ENCODE measurements at regions not wholly inside any gene's neighbourhood (a gene's known extent, or its start where the extent isn't known, plus 50 kb on each side); places are given as distances from the start of the nearest gene placed in this dataset.
"Not testable (repeated sequence)": the region's sequence is repeated elsewhere in the genome, so short reads cannot be mapped to it uniquely, and the experiment has no call there.

DNA sequence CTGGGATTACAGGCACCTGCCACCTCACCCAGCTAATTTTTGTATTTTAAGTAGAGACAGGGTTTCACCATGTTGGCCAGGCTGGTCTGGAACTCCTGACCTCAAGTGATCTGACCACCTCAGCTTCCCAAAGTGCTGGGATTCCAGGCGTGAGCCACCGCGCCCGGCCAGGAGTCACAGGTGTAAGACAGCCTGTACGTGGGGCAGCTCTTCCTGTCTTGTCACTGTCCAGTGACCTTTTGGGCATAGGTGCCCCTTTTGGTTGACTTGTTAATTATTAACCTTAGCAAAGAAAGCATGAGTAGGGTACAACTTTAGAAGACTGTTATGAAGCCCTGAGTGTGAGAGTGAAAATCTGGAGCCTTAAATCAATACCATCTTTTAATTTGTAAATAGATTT, 703.7 kb upstream of the SOX11 start:
- DNase-seq (ENCODE audit: low spot score), result not testable (repeated sequence)

DNA sequence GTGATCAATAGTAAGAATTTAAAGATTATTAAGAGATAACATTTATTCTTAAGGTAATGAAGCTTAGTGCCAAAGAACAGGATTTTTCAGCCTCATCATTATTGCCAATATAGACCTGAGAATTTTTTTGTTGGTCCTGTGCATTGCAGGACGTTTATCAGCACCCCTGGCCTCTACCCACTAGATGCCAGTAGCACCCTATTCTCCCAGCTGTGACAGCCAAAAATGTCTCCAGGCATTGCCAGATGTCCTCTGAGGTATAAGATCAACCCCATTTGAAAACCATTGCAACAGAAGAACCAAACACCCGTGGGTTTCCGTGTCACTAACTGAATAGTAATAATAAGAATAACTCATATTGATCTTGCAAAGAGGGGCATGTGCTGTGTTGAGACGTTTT, 700.0 kb upstream of the SOX11 start:
- DNase-seq (ENCODE audit: low spot score), result no peak

DNA sequence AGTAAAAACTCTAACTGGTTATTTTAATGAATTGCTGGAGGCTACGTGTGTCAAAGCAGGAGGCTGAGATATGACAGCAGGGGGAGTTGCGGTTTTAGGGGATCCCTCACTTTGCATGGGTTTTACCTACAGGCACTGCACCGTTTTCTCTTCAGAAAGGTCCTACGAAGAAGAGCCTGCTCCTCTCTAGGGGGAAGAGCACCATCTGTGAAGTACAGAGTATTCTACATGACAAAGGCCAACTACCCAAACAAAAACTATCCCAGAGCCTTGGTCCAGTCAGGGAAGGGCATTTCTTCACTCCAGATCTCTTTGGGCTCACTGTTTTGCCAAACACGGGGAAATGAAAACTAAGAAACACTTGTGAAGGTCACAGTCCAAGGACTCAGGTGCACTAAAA, 696.7 kb upstream of the SOX11 start:
- no peak for DNase-seq (ENCODE audit: low spot score)

DNA sequence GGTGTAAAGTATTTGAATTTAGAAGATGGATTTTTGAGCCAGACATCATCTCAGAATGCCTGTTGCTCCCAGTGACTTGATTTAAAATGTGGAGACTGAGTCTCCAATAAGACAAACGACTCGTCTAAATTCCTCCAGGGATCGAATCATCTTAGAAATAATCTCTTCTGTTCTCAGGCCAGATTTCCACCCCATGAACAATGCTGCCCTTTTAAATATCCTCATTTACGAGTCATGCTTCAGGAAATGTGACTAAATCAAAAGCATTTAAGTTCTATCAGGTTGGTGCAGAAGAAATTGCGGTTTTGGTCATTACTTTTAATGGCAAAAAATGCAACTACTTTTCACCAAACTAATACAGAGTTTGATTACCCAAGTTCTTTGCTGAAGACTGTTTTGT, 684.6 kb upstream of the SOX11 start:
- DNase-seq (ENCODE audit: low spot score), result no peak

DNA sequence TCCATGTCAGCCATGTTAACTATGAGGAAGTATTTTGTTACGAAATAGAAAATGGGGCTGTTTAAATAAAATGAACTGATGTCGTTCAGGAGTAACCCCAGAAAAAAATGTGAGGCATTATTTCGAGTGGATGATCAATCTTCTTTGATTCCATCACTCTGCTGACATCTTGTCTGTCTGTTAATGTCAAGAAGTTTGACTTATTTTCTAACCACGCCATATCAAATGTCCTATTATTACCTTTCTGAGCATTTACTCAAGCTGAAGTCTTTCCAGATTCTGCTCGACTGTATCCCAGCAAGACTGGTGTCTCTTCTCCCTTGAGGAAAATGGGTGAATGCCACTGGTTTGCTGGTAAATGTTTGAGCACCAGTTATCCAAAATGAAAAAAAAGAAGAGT, 672.9 kb upstream of the SOX11 start:
- no peak for DNase-seq (ENCODE audit: low spot score)

DNA sequence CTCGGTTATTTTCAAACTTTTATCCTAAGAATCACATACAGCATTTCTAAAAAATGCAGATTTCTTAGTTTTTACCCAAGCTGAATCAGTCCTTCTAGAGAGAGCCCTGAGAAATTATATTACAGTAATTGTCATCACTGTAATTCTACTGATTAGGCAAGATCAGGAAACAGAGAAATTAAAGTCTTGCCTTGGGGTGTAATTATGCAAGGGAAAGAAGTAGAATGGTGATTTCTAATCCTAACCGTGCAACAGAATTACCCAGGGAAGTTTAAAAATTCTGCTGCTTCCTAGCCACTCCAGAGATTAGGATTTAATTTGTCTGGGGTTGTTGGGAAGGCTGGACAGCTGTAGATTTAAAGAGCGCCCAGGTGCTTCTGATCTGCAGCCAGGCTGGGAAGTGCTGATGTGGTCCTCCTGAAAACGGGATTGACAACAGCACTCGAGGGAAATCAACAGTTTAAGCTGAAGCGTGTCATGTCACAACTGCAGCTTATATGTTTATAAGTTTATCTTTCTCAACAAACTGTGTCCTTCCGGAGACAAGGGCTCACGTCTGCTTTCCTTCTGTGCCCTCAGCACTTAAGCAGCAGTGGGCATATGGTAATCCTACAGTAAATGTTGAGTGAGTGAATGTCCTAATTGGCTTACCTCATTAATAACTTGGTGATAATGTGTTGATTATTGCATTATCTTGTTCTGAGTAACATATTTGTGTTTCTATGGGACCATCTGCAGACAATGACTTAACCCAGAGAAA, 671.9 kb upstream of the SOX11 start:
- no peak for DNase-seq (ENCODE audit: low spot score)

DNA sequence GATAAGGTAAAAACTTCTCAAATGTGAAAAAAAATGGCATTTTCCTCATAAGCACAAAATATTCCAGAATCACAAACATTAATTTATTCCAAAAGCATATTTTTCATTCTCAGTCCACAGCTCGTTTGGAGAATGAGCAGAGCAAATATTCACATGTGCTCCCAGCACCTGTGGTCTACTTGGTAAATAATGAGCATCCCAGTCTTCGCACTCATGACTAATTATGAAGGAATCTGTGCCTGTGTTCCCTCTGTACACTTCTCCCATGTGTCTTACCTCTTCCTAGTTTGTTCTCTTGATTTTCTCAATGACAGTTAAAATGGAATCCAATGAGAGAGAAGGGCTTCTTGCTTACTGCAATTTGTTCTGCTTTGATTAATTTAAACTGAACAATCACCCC, 671.0 kb upstream of the SOX11 start:
- DNase-seq (ENCODE audit: low spot score), result no peak

DNA sequence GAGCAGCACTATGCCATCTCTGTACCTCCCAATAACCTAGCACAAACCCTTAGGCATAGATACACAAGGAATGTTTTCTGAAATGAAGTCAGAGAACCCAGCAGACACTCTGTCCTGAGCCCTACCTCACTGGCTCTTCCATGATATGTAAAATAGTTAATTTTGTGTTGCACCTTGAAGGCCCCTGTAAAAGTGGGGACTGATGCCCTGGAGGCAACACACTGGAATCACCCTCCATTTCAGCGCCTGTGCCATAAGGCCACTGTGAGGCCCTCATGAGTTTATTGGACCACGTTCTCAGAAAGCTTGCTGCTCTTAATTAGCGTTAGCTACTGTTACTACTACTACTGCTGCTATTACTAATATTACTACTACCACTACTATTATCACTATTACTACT, 670.1 kb upstream of the SOX11 start:
- DNase-seq (ENCODE audit: low spot score), result no peak

DNA sequence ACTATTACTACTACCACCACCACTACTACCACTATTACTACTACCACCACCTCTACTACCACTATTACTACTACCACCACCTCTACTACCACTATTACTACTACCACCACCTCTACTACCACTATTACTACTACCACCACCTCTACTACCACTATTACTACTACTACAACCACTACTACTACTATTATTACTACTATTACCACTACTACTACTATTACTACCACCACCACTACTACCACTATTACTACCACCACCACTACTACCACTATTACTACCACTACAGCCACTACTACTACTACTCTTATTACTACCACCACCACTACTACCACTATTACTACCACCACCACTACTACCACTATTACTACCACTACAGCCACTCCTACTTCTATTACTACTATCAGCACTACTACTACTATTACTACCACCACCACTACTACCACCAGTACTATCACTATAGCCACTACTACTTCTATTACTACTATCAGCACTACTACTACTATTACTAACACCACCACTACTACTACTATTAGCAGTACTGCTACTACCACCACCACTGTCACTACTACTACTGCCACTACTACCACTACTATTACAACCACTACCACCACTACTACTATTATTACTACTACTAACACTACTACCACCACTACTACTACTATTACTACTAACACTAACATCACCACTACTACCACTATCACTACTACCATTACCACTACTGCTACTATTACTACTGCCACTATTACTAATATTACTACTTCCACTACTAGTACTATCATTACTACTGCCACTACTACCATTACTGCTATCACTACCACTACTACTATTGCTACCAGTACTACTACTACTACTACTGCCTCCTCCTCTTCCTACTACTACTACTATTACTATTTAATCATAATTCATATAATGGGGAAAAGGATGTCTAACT, 669.2 kb upstream of the SOX11 start:
- DNase-seq (ENCODE audit: low spot score), result not testable (repeated sequence)

DNA sequence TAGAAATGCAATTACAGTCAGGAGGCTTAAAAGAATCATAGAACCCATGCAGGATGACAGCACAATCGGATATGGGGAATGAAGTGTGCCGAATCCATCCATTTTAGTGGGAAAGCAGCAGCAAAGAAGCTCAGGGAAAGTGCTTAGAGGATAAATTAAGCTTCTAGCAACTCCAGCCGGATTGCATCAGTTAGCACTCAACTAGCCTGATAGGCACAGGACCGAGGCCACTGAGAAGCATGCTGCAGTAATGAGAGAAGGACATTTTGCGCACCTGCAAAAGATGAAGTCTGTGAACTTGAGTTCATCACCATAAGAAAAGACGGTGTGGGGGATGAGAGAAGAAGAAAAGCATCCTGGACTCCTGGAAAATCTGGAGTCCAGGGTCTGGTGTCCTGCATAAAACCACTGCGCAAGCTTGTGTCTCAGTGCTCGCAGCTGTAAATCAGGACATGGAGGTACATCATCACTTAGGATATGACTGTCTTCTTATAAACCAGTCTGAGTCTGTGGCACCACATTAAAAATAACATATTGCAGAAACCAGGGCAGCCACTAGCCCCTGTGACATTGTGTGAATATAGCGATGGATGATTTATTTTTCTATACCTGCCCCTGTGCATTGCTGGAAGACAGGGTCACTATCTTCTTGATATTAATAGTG, 665.5 kb upstream of the SOX11 start:
- DNase-seq (ENCODE audit: low spot score), result no peak

DNA sequence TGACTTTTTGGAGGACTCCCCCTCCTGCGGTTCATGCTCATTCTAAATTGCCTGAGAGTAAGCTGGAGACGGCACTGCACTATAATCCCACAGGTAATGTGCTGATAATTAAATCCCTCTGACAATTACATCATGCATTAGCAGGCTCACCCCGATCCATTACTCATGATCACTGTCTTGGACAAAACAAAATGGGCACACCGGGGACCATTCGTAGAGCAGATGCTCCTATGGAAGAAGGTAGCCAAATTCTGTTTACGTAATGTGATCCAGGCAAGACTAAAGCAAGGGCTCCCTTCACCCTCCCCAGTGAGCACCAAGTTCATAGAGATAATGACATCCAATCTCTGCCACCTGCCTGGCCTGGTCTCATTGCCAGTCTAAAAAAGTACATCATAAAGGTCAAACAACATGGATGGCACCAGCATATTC, 657.1 kb upstream of the SOX11 start:
- no peak for DNase-seq (ENCODE audit: low spot score)

DNA sequence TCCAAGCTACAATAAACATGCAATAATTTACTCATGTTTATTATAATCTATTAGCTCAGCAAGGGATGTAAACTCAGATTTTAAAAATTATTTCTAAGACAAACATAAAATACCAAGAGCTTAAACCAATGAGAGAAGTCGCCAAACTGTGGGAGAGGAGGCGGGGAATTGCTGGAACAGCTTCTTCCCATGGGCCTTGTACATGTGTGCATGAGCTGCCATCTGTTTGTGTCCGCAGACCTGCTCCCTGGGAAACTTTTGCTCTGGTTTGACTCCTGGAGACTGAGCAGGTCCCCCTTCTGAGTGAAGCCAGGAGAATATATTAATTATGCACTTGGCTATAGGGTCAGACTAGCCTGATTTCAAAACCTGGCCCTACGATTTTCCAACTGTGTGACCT, 655.9 kb upstream of the SOX11 start:
- DNase-seq (ENCODE audit: low spot score), result no peak

DNA sequence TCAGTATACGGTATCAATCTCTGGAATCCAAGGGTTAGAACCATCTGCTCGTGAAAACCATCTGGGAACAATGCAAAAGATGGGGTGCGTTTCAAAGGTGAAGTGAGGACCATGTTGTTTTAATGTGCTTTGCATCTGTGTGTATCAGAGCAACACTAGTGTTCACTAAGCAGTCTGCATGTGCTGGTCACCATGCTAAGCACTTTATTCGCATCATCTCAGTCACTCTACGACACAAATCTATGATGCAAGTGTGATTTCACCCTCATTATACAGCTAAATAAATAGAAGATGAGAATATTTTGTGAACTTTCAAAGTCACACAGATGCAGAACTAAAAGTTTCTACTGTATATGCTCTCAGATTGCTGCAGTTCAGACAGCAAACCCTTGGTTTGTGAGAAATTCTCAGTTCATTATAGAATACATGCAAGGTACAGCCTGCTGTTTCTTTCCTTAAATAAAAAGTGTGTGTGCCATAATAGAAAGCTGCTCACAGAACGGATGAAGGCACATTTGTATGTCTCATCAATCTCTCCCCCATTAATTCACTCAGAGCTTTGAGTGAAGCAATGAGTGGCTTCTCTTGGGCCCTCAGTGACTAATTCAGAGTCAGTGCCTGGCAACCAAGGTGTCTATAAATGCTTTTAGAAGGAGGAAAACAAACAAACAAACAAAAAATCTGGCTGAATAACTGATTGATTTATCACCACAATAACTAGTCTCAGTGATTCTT, 652.8 kb upstream of the SOX11 start:
- DNase-seq (ENCODE audit: low spot score), result no peak

DNA sequence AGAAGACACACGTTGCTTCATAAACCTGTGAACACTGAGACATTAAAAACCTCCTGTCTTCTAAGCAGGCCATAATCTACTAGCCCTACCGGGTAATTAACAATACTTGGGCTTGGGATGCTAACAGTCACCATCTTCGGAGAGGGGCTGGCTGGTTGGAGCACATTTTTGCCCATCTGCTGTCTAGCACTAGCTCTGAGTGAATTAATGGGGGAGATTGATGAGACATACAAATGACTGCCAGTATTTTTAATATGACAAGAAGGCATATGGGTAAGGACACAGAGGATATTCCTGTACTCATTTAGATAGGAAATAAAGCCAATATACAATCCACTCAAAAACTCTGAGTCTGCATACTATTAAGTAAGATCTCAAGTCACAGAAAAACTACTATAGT, 651.6 kb upstream of the SOX11 start:
- DNase-seq (ENCODE audit: low spot score), result no peak

DNA sequence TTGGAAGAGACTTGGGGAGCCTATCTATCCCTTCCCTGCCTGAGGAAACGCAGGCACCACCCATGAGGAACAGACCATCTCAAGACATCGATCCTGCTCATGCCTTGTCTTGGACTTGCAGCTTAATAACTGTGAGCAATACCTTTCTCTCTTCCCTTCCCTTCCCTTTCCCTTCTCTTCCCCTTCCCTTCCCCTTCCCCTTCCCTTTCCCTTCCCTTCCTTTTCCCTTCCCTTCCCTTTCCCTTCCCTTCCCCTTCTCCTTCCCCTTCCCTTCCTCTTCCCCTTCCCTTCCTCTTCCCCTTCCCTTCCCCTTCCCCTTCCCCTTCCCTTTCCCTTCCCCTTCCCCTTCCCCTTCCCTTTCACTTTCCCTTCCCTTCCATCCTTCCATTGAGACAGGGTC, 650.7 kb upstream of the SOX11 start:
- DNase-seq (ENCODE audit: low spot score), result no peak

DNA sequence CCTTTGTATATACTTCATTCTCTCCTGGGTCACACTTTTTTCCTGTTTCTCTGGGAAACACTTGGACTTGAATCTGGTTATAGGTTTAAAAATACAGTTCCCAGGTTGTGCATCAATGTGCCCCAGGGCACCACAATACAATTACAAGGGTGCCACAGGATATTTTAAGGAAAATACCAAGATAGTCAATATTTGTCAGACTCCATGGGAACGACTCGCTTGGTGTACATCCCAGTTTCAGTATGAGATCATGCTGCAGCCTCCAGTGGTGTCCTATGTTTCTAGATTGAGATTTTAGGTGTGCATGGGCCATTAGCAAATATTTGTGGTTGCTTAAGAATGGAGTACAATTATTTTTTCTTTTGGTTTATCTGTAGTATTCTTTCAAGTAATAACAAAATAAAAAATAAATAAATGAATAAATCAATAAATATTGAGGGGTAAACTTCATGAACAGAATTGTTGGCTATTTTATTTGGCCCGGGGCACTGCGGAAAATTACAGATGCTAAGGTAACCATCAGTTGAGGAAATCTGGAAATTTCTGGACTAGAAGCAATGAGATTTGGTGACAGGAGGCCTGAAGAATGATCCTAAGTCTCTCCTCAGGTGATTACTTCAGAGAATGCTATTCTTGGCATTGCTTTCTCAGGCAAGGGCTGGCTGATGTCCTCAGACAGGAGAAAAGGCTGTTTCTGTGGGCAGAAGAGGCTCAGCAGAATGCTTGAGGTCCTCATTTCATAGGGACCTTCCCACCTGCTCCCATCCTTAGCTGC, 649.3 kb upstream of the SOX11 start:
- no peak for DNase-seq (ENCODE audit: low spot score)

DNA sequence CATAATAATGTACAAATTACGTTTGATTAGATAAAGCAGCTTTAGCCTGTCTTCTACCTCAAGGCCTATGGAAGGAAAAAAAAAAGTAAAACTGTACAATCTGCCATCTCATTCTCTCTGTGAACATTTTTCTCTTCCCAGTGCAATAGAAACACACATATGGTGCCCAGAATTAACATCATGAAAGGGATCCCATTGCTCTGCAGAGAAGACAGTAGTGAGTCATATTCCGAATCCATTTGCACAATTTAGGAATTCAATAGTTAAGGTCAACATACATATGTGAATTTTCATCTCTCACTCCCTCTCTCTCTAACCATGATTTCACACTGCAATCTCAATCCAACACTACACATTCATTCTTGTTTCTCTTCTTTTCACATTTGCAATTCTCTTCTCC, 640.9 kb upstream of the SOX11 start:
- DNase-seq (ENCODE audit: low spot score), result no peak

DNA sequence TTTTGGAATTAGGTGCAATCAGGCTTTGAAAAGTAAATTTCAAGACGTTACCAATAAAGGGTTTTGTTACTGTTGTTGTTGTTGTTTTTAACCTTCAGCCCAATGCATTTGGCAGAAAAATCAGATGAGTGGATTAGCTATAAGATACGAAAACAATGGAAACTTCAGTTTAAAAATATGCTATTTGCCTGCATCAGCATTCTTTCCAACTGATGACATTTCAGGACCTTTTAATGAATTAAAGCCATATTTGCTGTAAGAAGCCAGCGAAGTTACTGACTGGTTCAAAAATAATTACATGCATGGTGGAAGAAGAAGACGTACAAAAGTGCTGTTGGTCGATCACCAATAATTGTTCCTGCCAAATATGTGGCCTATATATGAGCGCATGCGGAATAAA, 639.3 kb upstream of the SOX11 start:
- no peak for DNase-seq (ENCODE audit: low spot score)

DNA sequence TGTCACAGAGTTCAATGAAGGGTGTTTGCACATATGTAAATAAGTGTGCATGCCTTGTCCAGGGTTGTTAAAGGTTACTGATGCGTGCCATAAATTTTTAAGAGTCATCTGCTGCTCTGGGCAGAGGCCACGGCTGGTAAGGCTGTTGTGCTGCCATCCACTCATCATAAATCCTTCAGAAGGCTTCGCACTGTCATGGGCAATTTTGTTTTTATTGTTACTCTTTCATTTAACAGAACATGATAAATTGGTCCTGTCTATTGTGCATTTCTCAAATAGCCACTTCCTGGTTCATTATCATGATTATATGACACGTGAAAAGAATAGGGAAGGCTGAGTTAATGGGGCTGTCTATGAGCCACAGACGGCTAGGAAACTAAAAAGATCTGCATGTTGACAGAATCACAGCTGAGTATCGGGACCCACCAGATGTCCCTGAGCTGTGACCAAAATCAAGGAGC, 634.3 kb upstream of the SOX11 start:
- no peak for DNase-seq (ENCODE audit: low spot score)

DNA sequence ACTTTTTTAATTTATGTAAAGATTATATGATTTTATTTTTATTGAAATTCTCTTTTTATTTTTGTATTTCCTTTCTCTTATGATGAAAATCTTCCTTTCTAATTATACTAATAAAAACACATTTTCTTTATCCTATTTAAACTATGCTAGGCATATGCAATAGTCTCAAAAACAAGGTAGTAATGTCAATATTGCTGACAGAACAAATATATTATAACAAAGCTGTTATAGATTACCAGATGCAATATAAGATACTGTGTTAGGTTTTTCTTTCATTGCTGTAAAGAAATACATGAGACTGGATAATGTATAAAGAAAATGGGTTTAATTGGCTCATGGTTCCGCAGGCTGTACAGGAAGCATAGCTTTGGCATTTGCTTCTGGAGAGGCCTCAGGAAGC, 631.2 kb upstream of the SOX11 start:
- DNase-seq (ENCODE audit: low spot score), result no peak

DNA sequence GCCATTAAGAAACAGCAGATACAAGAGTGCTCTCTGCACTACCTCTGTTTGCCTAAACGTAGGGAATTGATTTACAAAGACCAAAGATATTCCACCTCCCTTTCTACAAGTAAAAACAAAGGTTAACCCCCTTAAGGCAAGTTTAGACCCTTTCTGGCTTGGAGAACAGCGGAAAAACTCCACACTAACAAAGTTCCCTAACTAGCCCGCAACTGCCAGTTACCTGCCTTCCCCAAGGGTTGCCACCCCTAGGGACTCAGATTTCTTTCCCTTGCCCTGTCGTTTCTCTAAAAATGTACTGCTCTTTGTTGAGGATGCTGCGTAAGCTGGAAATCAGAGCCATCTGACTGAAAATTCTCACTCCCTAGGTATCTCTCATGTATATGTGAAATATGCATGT, 627.5 kb upstream of the SOX11 start:
- no peak for DNase-seq (ENCODE audit: low spot score)
